Activated T-helper 2 cell treated with anti-CD3 and anti-CD28 coated beads, Interferon-gamma antibody, Interleukin-2, Interleukin-4, amounts not matched to agents 10 μg/mL and 5 μg/mL and 100 μg/mL, durations not matched to agents 14 hours and 24 hours and 36 hours (primary cell): ENCODE measurements at regions not wholly inside any gene's neighbourhood (a gene's known extent, or its start where the extent isn't known, plus 50 kb on each side); places are given as distances from the start of the nearest gene placed in this dataset.

Source experiments
- DNase-seq: peaks from one replicate; pipeline ENCODE4 v3.0.0; 2021; ENCODE audit warnings: low spot score
- H3K27ac Mint-ChIP-seq: one replicate; pipeline ENCODE4 v1.8.0; 2021; ENCODE audit warnings: mixed read lengths
- H3K27me3 Mint-ChIP-seq: one replicate; pipeline ENCODE4 v1.8.0; 2021; ENCODE audit warnings: low read depth, mixed read lengths
- H3K36me3 Mint-ChIP-seq: one replicate; pipeline ENCODE4 v1.8.0; 2021; ENCODE audit warnings: low read depth, mixed read lengths
- H3K4me1 Mint-ChIP-seq: one replicate; pipeline ENCODE4 v1.8.0; 2021; ENCODE audit warnings: low read depth, mixed read lengths
- H3K4me3 Mint-ChIP-seq: one replicate; pipeline ENCODE4 v1.8.0; 2021; ENCODE audit warnings: low read depth, mild to moderate bottlenecking, moderate library complexity, mixed read lengths
- H3K9me3 Mint-ChIP-seq: one replicate; pipeline ENCODE4 v1.8.0; 2021; ENCODE audit warnings: mixed read lengths
- intact Hi-C: fragments of 100-400 bp; cut with micrococcal nuclease; formaldehyde crosslinking; loops from one replicate; pipeline ENCODE4 v1.15.1; 2023

DNA sequence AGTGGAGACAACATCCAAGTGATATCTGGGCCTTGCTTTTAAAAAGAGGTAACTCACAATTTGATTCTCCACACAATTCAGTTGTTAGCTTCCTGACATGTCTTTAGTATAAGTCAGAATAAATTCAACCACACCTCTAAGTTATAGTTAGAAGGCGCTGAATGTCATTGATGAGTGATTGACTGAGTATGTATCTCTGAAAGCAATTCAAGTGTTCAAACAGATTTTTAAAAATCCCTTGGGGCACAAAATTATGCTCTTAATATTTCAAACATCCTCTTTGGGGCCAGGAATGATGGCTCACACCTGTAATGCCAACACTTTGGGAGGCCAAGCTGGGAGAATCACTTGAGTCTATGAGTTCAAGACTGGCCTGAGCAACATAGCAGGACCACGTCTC lies 137.0 kb upstream of the PRR20A start:
- Mint-ChIP-seq H3K4me3 (no peak overlapping the region), H3K4me1 (no peaks in the 10 kb centered on the region), H3K36me3 (no peaks in the 10 kb centered on the region), H3K27me3 (no peaks in the 10 kb centered on the region), H3K9me3 (peaks cover 33% of the 10 kb centered on the region), H3K27ac (no peak overlapping the region)
- no peak for DNase-seq
- intact Hi-C loops = no loop called here

GRCh38 chr13:57017357-57017756 lies 123.4 kb upstream of the PRR20A start:
- no peak for DNase-seq
- Mint-ChIP-seq H3K27me3 (no peaks in the 10 kb centered on the region), H3K27ac (no peak overlapping the region), H3K4me1 (no peaks in the 10 kb centered on the region), H3K9me3 (peaks cover 43% of the 10 kb centered on the region), H3K36me3 (no peaks in the 10 kb centered on the region), H3K4me3 (no peak overlapping the region)
- intact Hi-C loops = no loop called here

- DNase-seq = no peak
- Mint-ChIP-seq H3K27me3 (no peaks in the 10 kb centered on the region), H3K4me1 (no peaks in the 10 kb centered on the region), H3K9me3 (peaks cover 42% of the 10 kb centered on the region), H3K4me3 (no peak overlapping the region), H3K36me3 (no peaks in the 10 kb centered on the region), H3K27ac (no peak overlapping the region)
- intact Hi-C loops = no loop called here
These were observed 121.8 kb upstream of the PRR20A start for GRCh38 chr13:57018915-57019314.

DNA sequence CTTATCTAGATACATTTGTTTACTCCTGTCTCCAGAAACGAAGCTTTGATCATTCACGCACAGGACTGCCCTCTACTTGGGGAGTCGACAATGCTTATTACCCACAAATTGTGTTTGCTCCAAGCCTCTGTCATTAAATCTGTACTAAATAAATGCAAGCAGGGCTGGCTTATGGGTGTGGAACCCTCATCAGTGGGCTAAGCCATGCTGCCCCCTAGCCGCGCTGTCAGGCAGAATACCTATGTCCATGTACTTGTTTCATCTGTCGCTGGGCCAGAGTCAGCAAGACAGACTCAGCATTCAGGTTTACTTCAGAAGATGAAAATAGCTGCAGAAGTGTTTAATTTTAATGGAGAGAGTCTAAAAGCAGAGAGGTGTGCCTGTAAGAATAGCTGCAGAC lies 110.0 kb upstream of the PRR20A start:
- H3K27me3 Mint-ChIP-seq = no peaks in the 10 kb centered on the region
- H3K36me3 Mint-ChIP-seq = no peaks in the 10 kb centered on the region
- no peaks in the 10 kb centered on the region for H3K4me1 Mint-ChIP-seq
- H3K9me3 Mint-ChIP-seq = peaks cover 47% of the 10 kb centered on the region
- intact Hi-C loops = no loop called here
- no peak overlapping the region for H3K27ac Mint-ChIP-seq
- no peak for DNase-seq
- H3K4me3 Mint-ChIP-seq = no peak overlapping the region

DNA sequence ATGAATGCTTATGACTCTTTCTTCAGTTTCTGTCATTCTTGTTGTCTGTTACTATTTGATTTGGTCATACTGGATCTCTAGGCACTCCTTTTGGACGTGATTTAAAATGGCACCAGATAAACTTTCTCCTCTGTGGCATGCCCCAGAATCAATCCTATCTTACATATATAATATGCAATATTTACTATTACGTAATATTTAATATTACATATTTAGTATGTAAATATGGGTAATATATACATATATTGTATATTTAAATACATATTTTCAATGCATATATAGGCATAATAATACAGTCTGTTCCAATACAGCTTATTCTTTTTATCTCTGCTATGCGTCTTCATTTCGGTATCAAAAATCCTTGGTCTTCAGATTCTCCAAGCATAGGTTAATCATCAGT lies 104.4 kb upstream of the PRR20A start:
- peaks cover 22% of the 10 kb centered on the region for H3K9me3 Mint-ChIP-seq
- no peaks in the 10 kb centered on the region for H3K36me3 Mint-ChIP-seq
- no peak for DNase-seq
- H3K27me3 Mint-ChIP-seq = no peaks in the 10 kb centered on the region
- H3K4me1 Mint-ChIP-seq = no peaks in the 10 kb centered on the region
- H3K27ac Mint-ChIP-seq = no peak overlapping the region
- no peak overlapping the region for H3K4me3 Mint-ChIP-seq
- intact Hi-C loops = no loop called here

DNA sequence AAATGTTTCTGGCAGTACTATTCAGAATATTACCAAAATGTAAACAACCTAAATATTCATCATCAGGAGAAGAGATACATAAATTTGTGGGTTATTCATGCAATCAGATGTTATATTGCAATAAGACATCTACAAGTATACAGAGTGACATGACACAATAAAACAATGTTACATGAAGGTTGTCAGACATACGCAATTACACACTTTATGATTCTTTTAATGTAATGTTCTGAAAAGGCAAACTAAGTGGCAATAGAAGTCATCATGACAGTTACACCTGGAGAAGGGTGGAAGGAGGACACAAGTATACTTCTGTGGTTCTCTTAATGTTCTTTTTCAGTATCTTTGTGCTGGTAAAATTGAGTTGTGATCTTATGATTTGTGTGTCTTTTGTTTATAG lies 95.8 kb upstream of the PRR20A start:
- Mint-ChIP-seq H3K27me3 (no peaks in the 10 kb centered on the region), H3K4me3 (no peak overlapping the region), H3K9me3 (peaks cover 52% of the 10 kb centered on the region), H3K27ac (no peak overlapping the region), H3K4me1 (no peaks in the 10 kb centered on the region), H3K36me3 (no peaks in the 10 kb centered on the region)
- intact Hi-C loops = no loop called here
- no peak for DNase-seq

- H3K36me3 Mint-ChIP-seq = no peaks in the 10 kb centered on the region
- no peaks in the 10 kb centered on the region for H3K4me1 Mint-ChIP-seq
- no peak overlapping the region for H3K4me3 Mint-ChIP-seq
- DNase-seq = no peak
- intact Hi-C loops = no loop called here
- peaks cover 63% of the 10 kb centered on the region for H3K9me3 Mint-ChIP-seq
- no peaks in the 10 kb centered on the region for H3K27me3 Mint-ChIP-seq
- H3K27ac Mint-ChIP-seq = no peak overlapping the region
These were observed 94.7 kb upstream of the PRR20A start for GRCh38 chr13:57045826-57046546.

- intact Hi-C loops = no loop called here
- no peak for DNase-seq
- H3K27me3 Mint-ChIP-seq = no peaks in the 10 kb centered on the region
- peaks cover 53% of the 10 kb centered on the region for H3K9me3 Mint-ChIP-seq
- H3K36me3 Mint-ChIP-seq = no peaks in the 10 kb centered on the region
- H3K27ac Mint-ChIP-seq = no peak overlapping the region
- H3K4me3 Mint-ChIP-seq = no peak overlapping the region
- H3K4me1 Mint-ChIP-seq = no peaks in the 10 kb centered on the region
These were observed 84.0 kb upstream of the PRR20A start for GRCh38 chr13:57056601-57057180.

DNA sequence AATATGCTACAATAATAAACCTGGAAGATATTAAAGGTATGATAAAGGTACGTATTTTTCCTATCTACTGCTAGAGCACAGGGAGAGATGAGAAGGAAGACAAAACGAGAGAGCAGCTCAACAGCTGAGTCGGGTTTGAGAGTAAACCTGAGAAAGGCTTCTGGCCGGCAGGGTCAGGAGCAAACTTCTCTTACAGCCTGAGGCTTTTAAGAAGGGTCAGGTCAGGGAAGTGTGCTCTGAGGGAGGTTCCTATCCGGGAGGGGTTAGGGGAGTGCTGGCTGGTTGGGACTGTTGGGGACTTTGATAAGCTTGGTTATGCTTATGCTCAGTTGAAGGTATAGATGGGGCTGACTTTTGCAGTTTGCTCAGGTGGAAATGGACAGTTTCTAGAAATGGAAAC lies 77.7 kb upstream of the PRR20A start:
- Mint-ChIP-seq H3K27ac (no peak overlapping the region), H3K4me1 (no peaks in the 10 kb centered on the region), H3K27me3 (no peaks in the 10 kb centered on the region)

DNA sequence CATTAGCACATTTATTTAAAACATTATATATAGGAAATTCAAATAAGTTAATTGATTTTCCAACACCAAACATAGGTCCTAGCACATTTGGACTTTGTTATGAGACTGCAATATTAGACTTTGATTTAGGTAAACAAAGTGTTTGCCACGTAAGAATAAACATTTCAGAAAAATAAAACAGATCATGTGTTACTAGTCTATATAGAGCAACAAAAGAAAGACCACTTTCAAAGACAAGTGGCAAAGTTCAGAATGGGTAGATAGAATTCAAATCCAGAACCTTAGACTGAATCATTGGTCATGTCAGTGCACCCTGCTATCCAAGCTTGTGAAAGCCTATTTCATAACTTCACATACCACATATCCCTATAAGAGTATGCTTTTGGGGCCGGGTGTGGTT lies 66.7 kb upstream of the PRR20A start:
- H3K9me3 Mint-ChIP-seq = peaks cover 22% of the 10 kb centered on the region
- H3K27ac Mint-ChIP-seq = no peak overlapping the region
- no peak overlapping the region for H3K4me3 Mint-ChIP-seq
- H3K36me3 Mint-ChIP-seq = no peaks in the 10 kb centered on the region
- H3K4me1 Mint-ChIP-seq = no peaks in the 10 kb centered on the region
- intact Hi-C loops = no loop called here
- DNase-seq = no peak
- no peaks in the 10 kb centered on the region for H3K27me3 Mint-ChIP-seq

More for the DNA sequence above, 77.7 kb upstream of the PRR20A start:
- Mint-ChIP-seq H3K9me3 (peaks cover 32% of the 10 kb centered on the region), H3K36me3 (no peaks in the 10 kb centered on the region), H3K4me3 (no peak overlapping the region)
- DNase-seq = no peak
- intact Hi-C loops = no loop called here

DNA sequence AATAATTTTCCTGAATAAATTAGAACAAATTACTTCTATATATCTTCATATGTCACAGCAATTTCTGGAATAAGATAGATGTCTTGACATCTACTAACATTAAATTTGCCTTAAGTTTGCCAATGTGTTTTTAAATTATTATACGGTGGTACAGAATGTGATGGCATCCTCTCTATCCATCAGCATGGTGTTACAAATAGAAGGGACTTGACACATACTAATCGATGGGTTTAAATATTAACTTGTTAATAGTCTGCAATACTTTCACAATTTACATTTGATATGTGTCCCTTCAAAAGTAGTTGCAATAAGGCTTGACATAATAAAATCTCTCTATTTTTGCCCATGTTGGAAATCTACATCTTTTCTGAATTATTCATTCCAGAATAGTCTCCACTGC lies 65.1 kb upstream of the PRR20A start:
- no peaks in the 10 kb centered on the region for H3K4me1 Mint-ChIP-seq

DNA sequence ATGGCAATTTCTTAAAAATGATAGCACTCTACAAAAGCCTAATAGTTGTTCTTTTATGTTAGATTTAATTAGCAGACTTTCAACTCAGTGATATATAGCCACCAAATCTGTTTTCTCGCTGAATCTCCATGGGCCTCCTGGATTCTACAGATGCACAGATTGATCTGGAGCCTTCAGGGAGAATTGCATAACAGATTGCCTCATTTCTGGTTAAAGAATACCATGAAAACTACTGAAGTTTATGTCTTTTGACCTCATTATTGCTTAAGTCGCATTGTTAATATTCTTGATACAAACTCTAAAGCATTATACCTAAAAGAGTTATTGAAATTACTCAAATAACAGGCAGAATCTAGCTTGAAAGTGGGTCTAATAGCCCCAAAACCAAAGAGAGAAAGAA lies 53.7 kb upstream of the PRR20A start:
- Mint-ChIP-seq H3K9me3 (peaks cover 36% of the 10 kb centered on the region), H3K36me3 (no peaks in the 10 kb centered on the region), H3K4me1 (no peaks in the 10 kb centered on the region), H3K4me3 (no peak overlapping the region), H3K27ac (no peak overlapping the region), H3K27me3 (no peaks in the 10 kb centered on the region)
- intact Hi-C loops = no loop called here
- no peak for DNase-seq

More for the DNA sequence above, 65.1 kb upstream of the PRR20A start:
- H3K9me3 Mint-ChIP-seq = peaks cover 23% of the 10 kb centered on the region
- H3K27ac Mint-ChIP-seq = no peak overlapping the region
- H3K4me3 Mint-ChIP-seq = no peak overlapping the region
- intact Hi-C loops = no loop called here
- no peaks in the 10 kb centered on the region for H3K36me3 Mint-ChIP-seq
- H3K27me3 Mint-ChIP-seq = no peaks in the 10 kb centered on the region
- DNase-seq = no peak
